ENCODE measurements at regions not wholly inside any gene's neighbourhood (a gene's known extent, or its start where the extent isn't known, plus 50 kb on each side); places are given as distances from the start of the nearest gene placed in this dataset.
A peak's percentile ranks its signal among the peaks of the same experiment; 100 is the strongest.
"Not testable (repeated sequence)": the region's sequence is repeated elsewhere in the genome, so short reads cannot be mapped to it uniquely, and the experiment has no call there.

GRCh38 chr2:111478871-111479318 lies 358.2 kb downstream of the BCL2L11 start:
- H3K27me3 Mint-ChIP-seq; H3K36me3 Mint-ChIP-seq (ENCODE audit: low read depth); H3K9me3 Mint-ChIP-seq; intact Hi-C loops (cut with micrococcal nuclease): not testable (repeated sequence)
- peak overlapping the region; percentile 90 for H3K27ac Mint-ChIP-seq
- H3K4me1 Mint-ChIP-seq (ENCODE audit: low read depth), result peaks cover 36% of the 10 kb centered on the region
- H3K4me3 Mint-ChIP-seq, result peak overlapping the region; percentile 65

GRCh38 chr2:111480016-111480625 lies 359.4 kb downstream of the BCL2L11 start:
- Mint-ChIP-seq H3K27ac (peak overlapping the region; percentile 90), H3K4me1 (ENCODE audit: low read depth) (peaks cover 29% of the 10 kb centered on the region), H3K4me3 (peak overlapping the region; percentile 10)
- H3K9me3 Mint-ChIP-seq; intact Hi-C loops (cut with micrococcal nuclease); H3K36me3 Mint-ChIP-seq (ENCODE audit: low read depth); H3K27me3 Mint-ChIP-seq: not testable (repeated sequence)

GRCh38 chr2:111480633-111481032 lies 359.9 kb downstream of the BCL2L11 start:
- H3K36me3 Mint-ChIP-seq (ENCODE audit: low read depth); H3K4me3 Mint-ChIP-seq; H3K9me3 Mint-ChIP-seq; H3K27me3 Mint-ChIP-seq; intact Hi-C loops (cut with micrococcal nuclease): not testable (repeated sequence)
- H3K4me1 Mint-ChIP-seq (ENCODE audit: low read depth), result peaks cover 33% of the 10 kb centered on the region
- H3K27ac Mint-ChIP-seq, result peak overlapping the region; percentile 90

- H3K9me3 Mint-ChIP-seq; H3K36me3 Mint-ChIP-seq (ENCODE audit: low read depth); intact Hi-C loops (cut with micrococcal nuclease); H3K27me3 Mint-ChIP-seq; H3K4me3 Mint-ChIP-seq: not testable (repeated sequence)
- Mint-ChIP-seq H3K4me1 (ENCODE audit: low read depth) (peaks cover 38% of the 10 kb centered on the region), H3K27ac (peak overlapping the region; percentile 90)
Observed at GRCh38 chr2:111481219-111481618, 360.5 kb downstream of the BCL2L11 start.

- H3K27ac Mint-ChIP-seq; H3K36me3 Mint-ChIP-seq (ENCODE audit: low read depth); intact Hi-C loops (cut with micrococcal nuclease): not testable (repeated sequence)
Observed at GRCh38 chr2:111482987-111483679, 362.4 kb downstream of the BCL2L11 start.

GRCh38 chr2:111484097-111484496 lies 363.4 kb downstream of the BCL2L11 start:
- H3K36me3 Mint-ChIP-seq (ENCODE audit: low read depth); H3K9me3 Mint-ChIP-seq; intact Hi-C loops (cut with micrococcal nuclease): not testable (repeated sequence)

More at GRCh38 chr2:111482987-111483679, 362.4 kb downstream of the BCL2L11 start:
- not testable (repeated sequence) for H3K9me3 Mint-ChIP-seq, H3K4me3 Mint-ChIP-seq, H3K27me3 Mint-ChIP-seq
- H3K4me1 Mint-ChIP-seq (ENCODE audit: low read depth), result peaks cover 38% of the 10 kb centered on the region

GRCh38 chr2:111485895-111486294 lies 365.2 kb downstream of the BCL2L11 start:
- H3K36me3 Mint-ChIP-seq (ENCODE audit: low read depth); H3K9me3 Mint-ChIP-seq; H3K27ac Mint-ChIP-seq; H3K27me3 Mint-ChIP-seq; intact Hi-C loops (cut with micrococcal nuclease); H3K4me3 Mint-ChIP-seq: not testable (repeated sequence)
- peaks cover 16% of the 10 kb centered on the region for H3K4me1 Mint-ChIP-seq (ENCODE audit: low read depth)

More at GRCh38 chr2:111484097-111484496, 363.4 kb downstream of the BCL2L11 start:
- not testable (repeated sequence) for H3K4me3 Mint-ChIP-seq, H3K27ac Mint-ChIP-seq, H3K27me3 Mint-ChIP-seq
- H3K4me1 Mint-ChIP-seq (ENCODE audit: low read depth), result peaks cover 33% of the 10 kb centered on the region

- not testable (repeated sequence) for H3K36me3 Mint-ChIP-seq (ENCODE audit: low read depth)
Observed at GRCh38 chr2:111488451-111488850, 367.7 kb downstream of the BCL2L11 start.

GRCh38 chr2:111489460-111489859 lies 368.7 kb downstream of the BCL2L11 start:
- H3K36me3 Mint-ChIP-seq (ENCODE audit: low read depth); H3K27ac Mint-ChIP-seq; H3K27me3 Mint-ChIP-seq; H3K4me3 Mint-ChIP-seq; H3K9me3 Mint-ChIP-seq; intact Hi-C loops (cut with micrococcal nuclease): not testable (repeated sequence)
- peaks cover 15% of the 10 kb centered on the region for H3K4me1 Mint-ChIP-seq (ENCODE audit: low read depth)

More at GRCh38 chr2:111488451-111488850, 367.7 kb downstream of the BCL2L11 start:
- H3K9me3 Mint-ChIP-seq; H3K4me3 Mint-ChIP-seq; intact Hi-C loops (cut with micrococcal nuclease); H3K27ac Mint-ChIP-seq; H3K27me3 Mint-ChIP-seq: not testable (repeated sequence)
- peaks cover 15% of the 10 kb centered on the region for H3K4me1 Mint-ChIP-seq (ENCODE audit: low read depth)

GRCh38 chr2:111491181-111491580 lies 370.5 kb downstream of the BCL2L11 start:
- H3K4me1 Mint-ChIP-seq (ENCODE audit: low read depth); H3K36me3 Mint-ChIP-seq (ENCODE audit: low read depth); H3K27ac Mint-ChIP-seq; H3K9me3 Mint-ChIP-seq; H3K4me3 Mint-ChIP-seq; intact Hi-C loops (cut with micrococcal nuclease); H3K27me3 Mint-ChIP-seq: not testable (repeated sequence)

GRCh38 chr2:111491614-111492013 lies 370.9 kb downstream of the BCL2L11 start:
- H3K36me3 Mint-ChIP-seq (ENCODE audit: low read depth); intact Hi-C loops (cut with micrococcal nuclease); H3K4me3 Mint-ChIP-seq; H3K27me3 Mint-ChIP-seq; H3K27ac Mint-ChIP-seq; H3K9me3 Mint-ChIP-seq; H3K4me1 Mint-ChIP-seq (ENCODE audit: low read depth): not testable (repeated sequence)

GRCh38 chr2:111492995-111493719 lies 372.4 kb downstream of the BCL2L11 start:
- peak overlapping the region; percentile 37 for H3K4me3 Mint-ChIP-seq
- intact Hi-C loops (cut with micrococcal nuclease); H3K27me3 Mint-ChIP-seq; H3K4me1 Mint-ChIP-seq (ENCODE audit: low read depth); H3K9me3 Mint-ChIP-seq; H3K36me3 Mint-ChIP-seq (ENCODE audit: low read depth): not testable (repeated sequence)
- H3K27ac Mint-ChIP-seq, result peak overlapping the region; percentile 59

- H3K9me3 Mint-ChIP-seq; intact Hi-C loops (cut with micrococcal nuclease): not testable (repeated sequence)
- H3K27ac Mint-ChIP-seq, result peak overlapping the region; percentile 59
Observed at GRCh38 chr2:111493720-111494078, 373.0 kb downstream of the BCL2L11 start.

GRCh38 chr2:111494288-111494980 lies 373.7 kb downstream of the BCL2L11 start:
- H3K4me1 Mint-ChIP-seq (ENCODE audit: low read depth); intact Hi-C loops (cut with micrococcal nuclease); H3K27ac Mint-ChIP-seq; H3K9me3 Mint-ChIP-seq; H3K27me3 Mint-ChIP-seq; H3K36me3 Mint-ChIP-seq (ENCODE audit: low read depth): not testable (repeated sequence)
- peak overlapping the region; percentile 20 for H3K4me3 Mint-ChIP-seq

More at GRCh38 chr2:111493720-111494078, 373.0 kb downstream of the BCL2L11 start:
- H3K4me3 Mint-ChIP-seq, result peak overlapping the region; percentile 37
- H3K4me1 Mint-ChIP-seq (ENCODE audit: low read depth); H3K27me3 Mint-ChIP-seq; H3K36me3 Mint-ChIP-seq (ENCODE audit: low read depth): not testable (repeated sequence)
